ENCODE measurements at regions not wholly inside any gene's neighbourhood (a gene's known extent, or its start where the extent isn't known, plus 50 kb on each side); places are given as distances from the start of the nearest gene placed in this dataset.

- TF ChIP-seq POLR2AphosphoS5 (IDR thresholded peaks at IDR 0.05; ENCODE audit: borderline replicate concordance, low read depth, low read length) (peak; percentile 42; the same call in 1 of the 2 replicates), EZH2 (IDR thresholded peaks at IDR 0.05) (no peak), FOXP2 (optimal IDR thresholded peaks at IDR 0.05; ENCODE audit: control extremely low read depth, extremely low read length, insufficient read depth) (no peak)
These were observed 290.8 kb upstream of the GIMD1 start for GRCh38 chr4:106659371-106659770.

Measured in SK-N-MC (cell line).